Activated CD4-positive, alpha-beta T cell treated with anti-CD3 and anti-CD28 coated beads, Interleukin-2, amount 10 ng/mL, durations not matched to agents 24 days and 14 days (primary cell): ENCODE measurements at regions not wholly inside any gene's neighbourhood (a gene's known extent, or its start where the extent isn't known, plus 50 kb on each side); places are given as distances from the start of the nearest gene placed in this dataset.
A peak's percentile ranks its signal among the peaks of the same experiment; 100 is the strongest.
"Not testable (repeated sequence)": the region's sequence is repeated elsewhere in the genome, so short reads cannot be mapped to it uniquely, and the experiment has no call there.

Experiments used
- DNase-seq: peaks from one replicate; pipeline ENCODE4 v3.0.0; 2022
- H3K27ac Mint-ChIP-seq: one replicate; pipeline ENCODE4 v1.8.0; 2022; ENCODE audit warnings: mild to moderate bottlenecking, mixed read lengths
- H3K27me3 Mint-ChIP-seq: one replicate; pipeline ENCODE4 v1.8.0; 2022; ENCODE audit warnings: mixed read lengths
- H3K36me3 Mint-ChIP-seq: one replicate; pipeline ENCODE4 v1.8.0; 2022; ENCODE audit warnings: low read depth, mild to moderate bottlenecking, mixed read lengths
- H3K4me1 Mint-ChIP-seq: one replicate; pipeline ENCODE4 v1.8.0; 2021; ENCODE audit warnings: mixed read lengths
- H3K4me3 Mint-ChIP-seq: one replicate; pipeline ENCODE4 v1.8.0; 2022; ENCODE audit warnings: mild to moderate bottlenecking, moderate library complexity, mixed read lengths
- H3K9me3 Mint-ChIP-seq: one replicate; pipeline ENCODE4 v1.8.0; 2021; ENCODE audit warnings: mixed read lengths
- intact Hi-C: fragments of 100-400 bp; cut with micrococcal nuclease; formaldehyde crosslinking; loops from one replicate; pipeline ENCODE4 v1.15.1; 2023

DNA sequence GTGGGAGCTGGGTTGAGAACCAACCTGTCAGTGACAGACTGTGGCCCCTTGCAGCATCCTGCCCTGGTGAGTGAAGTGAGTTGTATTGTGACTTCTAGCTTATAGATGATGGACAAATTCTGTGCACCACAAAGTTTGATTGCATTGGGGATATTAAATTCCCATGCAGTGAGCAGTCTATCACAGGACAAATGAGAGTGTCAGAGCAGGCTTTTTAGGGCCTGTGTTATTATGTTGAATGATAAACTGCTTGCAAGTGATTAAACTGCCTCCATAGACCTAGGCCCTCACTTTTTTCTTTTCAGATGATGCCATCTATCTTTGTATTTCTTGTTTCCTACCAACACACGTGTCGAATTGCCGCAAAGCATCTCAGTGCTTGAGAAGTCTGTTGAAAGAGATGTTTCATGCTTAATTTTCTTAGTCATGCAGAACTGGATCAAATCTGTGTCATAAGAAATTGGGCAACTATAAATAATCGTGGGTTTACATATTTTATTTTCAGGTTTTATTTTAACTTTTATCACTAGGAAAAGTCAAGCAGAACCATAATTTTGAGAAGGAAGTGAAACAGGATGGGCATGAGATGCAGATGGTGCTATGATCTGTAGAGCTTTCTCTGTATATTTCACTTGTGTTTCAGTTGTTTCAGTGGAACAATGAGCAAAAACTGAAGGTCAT lies 199.2 kb downstream of the S1PR1 start:
- intact Hi-C loops: loop anchor here (5.0 kb wide), 1 partner anchor 124 kb away; no protein-coding TSS in a partner anchor
- Mint-ChIP-seq H3K4me3 (no peak overlapping the region), H3K4me1 (no peaks in the 10 kb centered on the region), H3K9me3 (no peaks in the 10 kb centered on the region), H3K36me3 (no peaks in the 10 kb centered on the region), H3K27ac (no peak overlapping the region), H3K27me3 (peaks cover 38% of the 10 kb centered on the region)
- no peak for DNase-seq

DNA sequence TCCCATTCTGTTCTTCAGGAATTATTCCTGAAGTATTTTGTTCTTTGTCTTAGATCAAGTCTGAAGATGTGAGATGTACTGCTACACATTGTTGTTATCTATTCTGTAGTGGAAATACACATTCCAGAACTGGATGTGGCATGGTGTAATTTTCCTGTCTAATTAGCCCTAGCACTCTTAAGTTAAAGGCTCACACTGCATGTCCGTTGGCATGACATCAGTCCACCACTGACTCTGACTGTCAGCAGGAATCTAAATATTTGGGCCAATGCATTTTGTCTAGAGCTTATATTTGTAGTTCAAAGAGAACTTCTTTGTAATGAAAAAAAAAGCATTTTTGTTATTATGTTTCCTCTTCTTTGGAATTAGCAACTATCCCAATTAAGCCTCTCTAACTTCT lies 201.0 kb downstream of the S1PR1 start:
- Mint-ChIP-seq H3K4me1 (no peaks in the 10 kb centered on the region), H3K27me3 (peaks cover 35% of the 10 kb centered on the region), H3K9me3 (no peaks in the 10 kb centered on the region), H3K36me3 (no peaks in the 10 kb centered on the region), H3K4me3 (no peak overlapping the region), H3K27ac (no peak overlapping the region)
- intact Hi-C loops: loop anchor here (5.0 kb wide), 1 partner anchor 125 kb away; no protein-coding TSS in a partner anchor
- no peak for DNase-seq

DNA sequence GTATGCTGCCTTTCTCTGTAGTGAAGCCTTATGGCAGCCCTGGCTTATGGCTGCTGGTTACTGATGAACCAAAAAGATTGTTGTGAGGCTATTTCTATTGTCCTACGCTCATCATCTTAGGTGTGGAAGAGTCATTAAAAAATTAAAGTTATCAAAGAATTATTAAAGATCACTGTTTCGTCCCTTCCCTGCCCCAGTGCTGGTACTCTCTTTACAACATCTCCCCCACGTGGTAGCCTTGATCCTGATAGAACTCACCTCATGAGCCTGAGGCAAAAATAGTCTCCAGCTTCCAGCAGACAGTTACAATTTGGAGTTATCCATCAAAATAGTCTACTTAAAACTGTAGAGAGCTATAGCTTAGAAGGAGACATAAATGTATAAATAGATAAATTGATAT lies 201.5 kb downstream of the S1PR1 start:
- no peaks in the 10 kb centered on the region for H3K4me1 Mint-ChIP-seq
- intact Hi-C loops: loop anchor here (5.0 kb wide), 1 partner anchor 126 kb away; no protein-coding TSS in a partner anchor
- H3K36me3 Mint-ChIP-seq: no peaks in the 10 kb centered on the region
- H3K27me3 Mint-ChIP-seq: peaks cover 34% of the 10 kb centered on the region
- no peak for DNase-seq
- no peak overlapping the region for H3K4me3 Mint-ChIP-seq
- no peaks in the 10 kb centered on the region for H3K9me3 Mint-ChIP-seq
- H3K27ac Mint-ChIP-seq: no peak overlapping the region

DNA sequence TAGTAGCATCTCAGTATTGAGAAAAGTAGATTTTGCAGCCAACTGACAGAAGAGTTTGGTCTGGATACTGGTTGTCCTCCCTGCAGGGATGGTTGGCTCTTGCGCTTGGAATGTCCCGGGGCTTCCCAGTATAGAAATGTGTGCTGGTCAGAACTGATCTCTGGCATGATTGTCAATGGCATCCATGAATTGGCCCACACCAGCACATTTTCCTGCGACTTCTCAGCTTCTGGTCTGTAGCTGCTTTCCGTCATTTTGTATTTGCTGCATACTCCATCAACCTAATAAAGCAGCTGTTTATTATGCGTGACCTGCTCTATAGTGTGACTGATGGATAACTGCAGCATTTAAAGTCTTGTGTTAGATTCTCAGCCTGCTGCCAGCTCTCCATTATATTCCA lies 203.7 kb downstream of the S1PR1 start:
- Mint-ChIP-seq H3K36me3 (no peaks in the 10 kb centered on the region), H3K27ac (no peak overlapping the region), H3K9me3 (no peaks in the 10 kb centered on the region), H3K4me3 (no peak overlapping the region), H3K4me1 (no peaks in the 10 kb centered on the region), H3K27me3 (peaks cover 32% of the 10 kb centered on the region)
- no peak for DNase-seq
- intact Hi-C loops: no loop called here

- Mint-ChIP-seq H3K36me3 (no peaks in the 10 kb centered on the region), H3K9me3 (peaks cover 10% of the 10 kb centered on the region), H3K4me1 (no peaks in the 10 kb centered on the region), H3K4me3 (no peak overlapping the region), H3K27me3 (peaks cover 24% of the 10 kb centered on the region), H3K27ac (no peak overlapping the region)
- intact Hi-C loops: no loop called here
- DNase-seq: no peak
Measured at GRCh38 chr1:101444381-101444780, 207.6 kb downstream of the S1PR1 start.

DNA sequence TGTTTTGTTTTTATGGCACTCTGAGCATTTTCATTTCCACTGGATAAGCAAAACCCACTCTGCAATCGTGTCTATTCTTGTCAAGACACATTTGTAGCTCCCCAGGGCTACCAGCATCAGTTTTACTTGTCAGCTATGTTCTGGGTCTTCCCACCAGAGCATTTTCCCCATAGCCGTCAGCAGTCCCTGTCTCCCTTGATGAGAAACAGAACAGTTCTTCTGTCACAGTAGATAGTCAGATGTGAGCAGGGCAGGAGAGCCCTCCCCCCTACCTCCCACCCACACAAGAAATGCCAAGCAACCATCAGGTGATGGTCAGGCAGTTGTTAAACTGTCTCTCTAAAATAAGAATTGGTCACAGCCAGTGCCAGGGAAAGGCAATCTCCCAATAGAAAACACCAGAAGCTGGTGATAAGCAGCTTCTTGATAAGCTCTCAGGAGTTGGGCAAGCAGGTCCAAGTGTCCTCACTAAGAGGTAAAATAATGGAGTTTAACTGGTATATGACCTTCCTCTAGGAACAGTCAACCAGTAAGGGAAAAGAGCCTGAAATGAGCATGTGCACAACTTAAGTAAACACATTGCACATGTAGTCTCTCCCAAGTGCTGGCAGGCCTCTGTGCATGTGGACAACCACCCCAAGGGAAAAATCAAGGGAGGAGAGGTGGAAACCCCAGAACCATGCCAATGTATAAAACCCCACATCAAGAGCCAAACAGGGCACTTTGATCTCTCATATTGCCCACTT lies 208.2 kb downstream of the S1PR1 start:
- H3K27me3 Mint-ChIP-seq: peaks cover 23% of the 10 kb centered on the region

GRCh38 chr1:101448018-101448417 lies 211.2 kb downstream of the S1PR1 start:
- peaks cover 15% of the 10 kb centered on the region for H3K4me1 Mint-ChIP-seq
- intact Hi-C loops: no loop called here
- no peak overlapping the region for H3K27ac Mint-ChIP-seq
- DNase-seq: no peak
- no peak overlapping the region for H3K4me3 Mint-ChIP-seq
- H3K9me3 Mint-ChIP-seq: peaks cover 18% of the 10 kb centered on the region
- H3K27me3 Mint-ChIP-seq: peaks cover 14% of the 10 kb centered on the region
- H3K36me3 Mint-ChIP-seq: no peaks in the 10 kb centered on the region

More for the DNA sequence above, 208.2 kb downstream of the S1PR1 start:
- H3K4me1 Mint-ChIP-seq: no peaks in the 10 kb centered on the region
- no peak for DNase-seq
- H3K4me3 Mint-ChIP-seq: no peak overlapping the region
- H3K36me3 Mint-ChIP-seq: no peaks in the 10 kb centered on the region
- H3K9me3 Mint-ChIP-seq: peaks cover 13% of the 10 kb centered on the region
- intact Hi-C loops: no loop called here
- no peak overlapping the region for H3K27ac Mint-ChIP-seq

DNA sequence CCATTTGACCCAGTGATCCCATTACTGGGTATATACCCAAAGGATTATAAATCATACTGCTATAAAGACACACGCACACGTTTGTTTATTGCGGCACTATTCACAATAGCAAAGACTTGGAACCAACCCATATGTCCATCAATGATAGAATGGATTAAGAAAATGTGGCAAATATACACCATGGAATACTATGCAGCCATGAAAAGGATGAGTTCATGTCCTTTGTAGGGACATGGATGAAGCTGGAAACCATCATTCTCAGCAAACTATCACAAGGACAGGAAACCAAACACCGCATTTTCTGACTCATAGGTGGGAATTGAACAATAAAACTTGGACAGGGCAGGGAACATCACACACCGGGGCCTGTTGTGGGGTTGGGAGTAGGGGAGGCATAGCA lies 213.9 kb downstream of the S1PR1 start:
- not testable (repeated sequence) for DNase-seq, H3K4me3 Mint-ChIP-seq, H3K36me3 Mint-ChIP-seq, H3K27ac Mint-ChIP-seq
- Mint-ChIP-seq H3K27me3 (peaks cover 15% of the 10 kb centered on the region), H3K9me3 (peaks cover 18% of the 10 kb centered on the region), H3K4me1 (peaks cover 29% of the 10 kb centered on the region)
- intact Hi-C loops: loop anchor here (5.0 to 10.0 kb wide), 4 partner anchors 138 to 556 kb away; partner anchors contain the start of genes EXTL2 and SLC30A7

DNA sequence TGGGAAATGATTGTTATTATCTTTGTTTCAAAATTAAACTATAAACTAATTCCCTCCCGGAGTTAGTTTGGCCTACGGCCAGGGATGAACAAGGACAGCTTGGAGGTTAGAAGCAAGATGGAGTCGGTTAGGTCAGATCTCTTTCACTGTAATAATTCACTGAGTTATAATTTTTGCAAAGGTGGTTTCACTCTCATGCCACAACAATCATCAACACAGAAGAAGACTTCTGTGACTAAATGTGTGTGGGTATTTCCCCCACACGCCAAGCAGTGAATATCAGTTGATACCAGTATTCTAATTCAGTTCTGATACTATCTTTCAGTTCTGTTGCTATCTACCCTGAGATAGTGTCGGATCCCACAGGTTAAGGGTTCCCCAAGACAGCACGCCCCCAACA lies 215.1 kb downstream of the S1PR1 start:
- DNase-seq: peak; percentile 55
- H3K27ac Mint-ChIP-seq: peak overlapping the region; percentile 23
- H3K4me1 Mint-ChIP-seq: peaks cover 29% of the 10 kb centered on the region
- no peak overlapping the region for H3K4me3 Mint-ChIP-seq
- H3K9me3 Mint-ChIP-seq: peaks cover 18% of the 10 kb centered on the region
- peaks cover 19% of the 10 kb centered on the region for H3K27me3 Mint-ChIP-seq
- intact Hi-C loops: loop anchor here (2.0 to 10.0 kb wide), 6 partner anchors 81 to 557 kb away; partner anchors contain the start of genes EXTL2 and SLC30A7
- H3K36me3 Mint-ChIP-seq: no peaks in the 10 kb centered on the region

GRCh38 chr1:101452825-101453224 lies 216.0 kb downstream of the S1PR1 start:
- Mint-ChIP-seq H3K27me3 (peaks cover 18% of the 10 kb centered on the region), H3K27ac (no peak overlapping the region), H3K4me3 (no peak overlapping the region), H3K36me3 (no peaks in the 10 kb centered on the region), H3K4me1 (peaks cover 29% of the 10 kb centered on the region), H3K9me3 (peaks cover 13% of the 10 kb centered on the region)
- no peak for DNase-seq
- intact Hi-C loops: loop anchor here (2.0 to 10.0 kb wide), 6 partner anchors 82 to 558 kb away; partner anchors contain the start of genes EXTL2 and SLC30A7

GRCh38 chr1:101453844-101454243 lies 217.0 kb downstream of the S1PR1 start:
- Mint-ChIP-seq H3K27me3 (peaks cover 18% of the 10 kb centered on the region), H3K36me3 (no peaks in the 10 kb centered on the region), H3K4me1 (peaks cover 29% of the 10 kb centered on the region), H3K27ac (peak overlapping the region; percentile 35), H3K4me3 (peak overlapping the region; percentile 7), H3K9me3 (peaks cover 8% of the 10 kb centered on the region)
- intact Hi-C loops: loop anchor here (2.0 to 10.0 kb wide), 6 partner anchors 83 to 559 kb away; partner anchors contain the start of genes EXTL2 and SLC30A7
- DNase-seq: peak; percentile 57

GRCh38 chr1:101455166-101455565 lies 218.3 kb downstream of the S1PR1 start:
- Mint-ChIP-seq H3K4me3 (no peak overlapping the region), H3K36me3 (no peaks in the 10 kb centered on the region), H3K4me1 (peaks cover 29% of the 10 kb centered on the region), H3K27me3 (peaks cover 15% of the 10 kb centered on the region), H3K27ac (no peak overlapping the region), H3K9me3 (peaks cover 4% of the 10 kb centered on the region)
- no peak for DNase-seq
- intact Hi-C loops: loop anchor here (10.0 kb wide), 2 partner anchors 530 to 560 kb away; partner anchors contain the start of genes EXTL2 and SLC30A7

DNA sequence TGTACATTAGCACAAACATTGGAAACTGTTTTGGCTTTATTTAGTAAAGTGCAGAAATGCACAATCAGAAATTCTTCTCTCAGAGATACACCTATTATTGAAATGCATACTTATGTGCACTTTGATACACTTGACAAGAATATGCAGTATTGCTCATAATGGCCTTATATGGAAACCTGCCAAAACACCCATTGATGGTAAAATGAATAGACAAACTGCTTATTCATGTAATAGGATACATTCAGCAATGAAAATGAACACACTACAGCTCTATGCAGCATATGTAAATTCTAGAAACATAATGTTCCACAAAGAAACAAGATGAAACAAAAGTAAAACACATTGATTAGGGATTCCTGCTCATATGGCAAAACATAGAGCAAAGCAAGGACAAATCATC lies 223.9 kb downstream of the S1PR1 start:
- Mint-ChIP-seq H3K36me3 (no peaks in the 10 kb centered on the region), H3K27me3 (peaks cover 15% of the 10 kb centered on the region), H3K4me3 (no peak overlapping the region), H3K9me3 (no peaks in the 10 kb centered on the region), H3K4me1 (no peaks in the 10 kb centered on the region), H3K27ac (no peak overlapping the region)
- intact Hi-C loops: no loop called here
- DNase-seq: no peak

- H3K27me3 Mint-ChIP-seq: peaks cover 11% of the 10 kb centered on the region
- DNase-seq: no peak
- intact Hi-C loops: no loop called here
Measured at GRCh38 chr1:101463195-101463594, 226.4 kb downstream of the S1PR1 start.

More at GRCh38 chr1:101463195-101463594, 226.4 kb downstream of the S1PR1 start:
- Mint-ChIP-seq H3K36me3 (no peaks in the 10 kb centered on the region), H3K27ac (no peak overlapping the region), H3K4me3 (no peak overlapping the region), H3K9me3 (no peaks in the 10 kb centered on the region), H3K4me1 (no peaks in the 10 kb centered on the region)
